Osteoblast (primary cell): ENCODE measurements at regions not wholly inside any gene's neighbourhood (a gene's known extent, or its start where the extent isn't known, plus 50 kb on each side); places are given as distances from the start of the nearest gene placed in this dataset.
"Not testable (repeated sequence)": the region's sequence is repeated elsewhere in the genome, so short reads cannot be mapped to it uniquely, and the experiment has no call there.

ENCODE experiments used
- DNase-seq: peaks from one replicate; pipeline ENCODE4 v3.0.0; 2011; ENCODE audit warnings: low spot score, mixed read lengths; ENCODE audit not compliant: insufficient read length; ENCODE audit errors: missing footprints
- H2AFZ ChIP-seq: 2 replicates; pipeline ENCODE4 v1.6.0; 2011; ENCODE audit warnings: mild to moderate bottlenecking, low read length
- H3K27ac ChIP-seq: 2 replicates; pipeline ENCODE4 v1.5.1; 2011; ENCODE audit warnings: mild to moderate bottlenecking, low read depth, low read length, moderate library complexity
- H3K27me3 ChIP-seq: 2 replicates; pipeline ENCODE4 v1.6.0; 2012; ENCODE audit warnings: mild to moderate bottlenecking, control low read depth, inconsistent platforms, low read length, moderate library complexity; ENCODE audit not compliant: insufficient read depth
- H3K36me3 ChIP-seq: 2 replicates; pipeline ENCODE4 v1.5.1; 2011; ENCODE audit warnings: mild to moderate bottlenecking, low read length, control low read depth, moderate library complexity; ENCODE audit not compliant: insufficient read depth
- H3K4me1 ChIP-seq: 2 replicates; pipeline ENCODE4 v1.5.1; 2011; ENCODE audit warnings: mild to moderate bottlenecking, low read length, control low read depth, moderate library complexity; ENCODE audit not compliant: insufficient read depth
- H3K4me2 ChIP-seq: 2 replicates; pipeline ENCODE4 v1.6.0; 2011; ENCODE audit warnings: mild to moderate bottlenecking, low read length; ENCODE audit not compliant: insufficient read depth
- H3K4me3 ChIP-seq: fragments of 200-600 bp; sonication (generic); 3 replicates; pipeline ENCODE4 v1.5.1; 2012; ENCODE audit warnings: mild to moderate bottlenecking, low read length, inconsistent platforms; ENCODE audit not compliant: insufficient read depth
- H3K79me2 ChIP-seq: 2 replicates; pipeline ENCODE4 v1.6.0; 2012; ENCODE audit warnings: mild to moderate bottlenecking, low read length, control low read depth, inconsistent platforms; ENCODE audit not compliant: insufficient read depth
- H3K9me3 ChIP-seq: 2 replicates; pipeline ENCODE4 v1.5.1; 2011; ENCODE audit warnings: low read depth, low read length, control low read depth
- H4K20me1 ChIP-seq: 2 replicates; pipeline ENCODE4 v1.6.0; 2012; ENCODE audit warnings: mild to moderate bottlenecking, low read length, control low read depth; ENCODE audit not compliant: insufficient read depth
- TF ChIP-seq, protein P1 (sequence below): IDR thresholded peaks from 2 replicates; pipeline ENCODE4 v1.5.1; 2011; ENCODE audit warnings: mild to moderate bottlenecking, low read depth, low read length, moderate library complexity; ENCODE audit errors: extremely low read depth

- TF ChIP-seq, protein P1, sequence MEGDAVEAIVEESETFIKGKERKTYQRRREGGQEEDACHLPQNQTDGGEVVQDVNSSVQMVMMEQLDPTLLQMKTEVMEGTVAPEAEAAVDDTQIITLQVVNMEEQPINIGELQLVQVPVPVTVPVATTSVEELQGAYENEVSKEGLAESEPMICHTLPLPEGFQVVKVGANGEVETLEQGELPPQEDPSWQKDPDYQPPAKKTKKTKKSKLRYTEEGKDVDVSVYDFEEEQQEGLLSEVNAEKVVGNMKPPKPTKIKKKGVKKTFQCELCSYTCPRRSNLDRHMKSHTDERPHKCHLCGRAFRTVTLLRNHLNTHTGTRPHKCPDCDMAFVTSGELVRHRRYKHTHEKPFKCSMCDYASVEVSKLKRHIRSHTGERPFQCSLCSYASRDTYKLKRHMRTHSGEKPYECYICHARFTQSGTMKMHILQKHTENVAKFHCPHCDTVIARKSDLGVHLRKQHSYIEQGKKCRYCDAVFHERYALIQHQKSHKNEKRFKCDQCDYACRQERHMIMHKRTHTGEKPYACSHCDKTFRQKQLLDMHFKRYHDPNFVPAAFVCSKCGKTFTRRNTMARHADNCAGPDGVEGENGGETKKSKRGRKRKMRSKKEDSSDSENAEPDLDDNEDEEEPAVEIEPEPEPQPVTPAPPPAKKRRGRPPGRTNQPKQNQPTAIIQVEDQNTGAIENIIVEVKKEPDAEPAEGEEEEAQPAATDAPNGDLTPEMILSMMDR = no peak
- no peak overlapping the region for H2AFZ ChIP-seq
- no peak overlapping the region for H3K4me2 ChIP-seq
- H3K27ac ChIP-seq = no peak overlapping the region
- H3K36me3 ChIP-seq = no peaks in the 10 kb centered on the region
- no peaks in the 10 kb centered on the region for H4K20me1 ChIP-seq
- no peaks in the 10 kb centered on the region for H3K27me3 ChIP-seq
- no peaks in the 10 kb centered on the region for H3K9me3 ChIP-seq
- H3K79me2 ChIP-seq = no peaks in the 10 kb centered on the region
- H3K4me3 ChIP-seq = no peak overlapping the region
- DNase-seq = no peak
- H3K4me1 ChIP-seq = peaks cover 8% of the 10 kb centered on the region
Observed at GRCh38 chr1:14347186-14347585, 251.3 kb upstream of the KAZN start.

DNA sequence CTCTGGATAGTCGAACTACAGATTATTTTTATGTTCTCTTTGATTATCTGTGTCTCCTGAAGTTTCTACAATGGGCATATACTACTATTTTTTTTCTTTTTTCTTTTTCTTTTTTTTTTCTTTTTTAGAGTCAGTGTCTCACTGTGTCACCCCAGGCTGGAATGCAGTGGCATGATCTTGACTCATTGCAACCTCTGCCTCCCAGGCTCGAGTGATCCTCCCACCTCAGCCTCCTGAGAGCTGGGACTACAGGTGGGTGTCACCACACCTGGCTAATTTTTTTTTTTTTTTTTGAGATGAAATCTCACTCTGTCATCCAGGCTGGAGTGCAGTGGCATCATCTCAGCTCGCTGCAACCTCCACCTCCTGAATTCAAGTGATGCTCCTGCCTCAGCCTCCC, 250.7 kb upstream of the KAZN start:
- H3K27ac ChIP-seq = no peak overlapping the region
- H3K4me1 ChIP-seq = peaks cover 8% of the 10 kb centered on the region
- no peak for DNase-seq
- no peaks in the 10 kb centered on the region for H3K79me2 ChIP-seq
- H3K9me3 ChIP-seq = no peaks in the 10 kb centered on the region
- no peak overlapping the region for H3K4me3 ChIP-seq
- H4K20me1 ChIP-seq = no peaks in the 10 kb centered on the region
- no peaks in the 10 kb centered on the region for H3K27me3 ChIP-seq
- TF ChIP-seq, protein P1 = no peak
- no peak overlapping the region for H3K4me2 ChIP-seq
- no peak overlapping the region for H2AFZ ChIP-seq
- no peaks in the 10 kb centered on the region for H3K36me3 ChIP-seq

DNA sequence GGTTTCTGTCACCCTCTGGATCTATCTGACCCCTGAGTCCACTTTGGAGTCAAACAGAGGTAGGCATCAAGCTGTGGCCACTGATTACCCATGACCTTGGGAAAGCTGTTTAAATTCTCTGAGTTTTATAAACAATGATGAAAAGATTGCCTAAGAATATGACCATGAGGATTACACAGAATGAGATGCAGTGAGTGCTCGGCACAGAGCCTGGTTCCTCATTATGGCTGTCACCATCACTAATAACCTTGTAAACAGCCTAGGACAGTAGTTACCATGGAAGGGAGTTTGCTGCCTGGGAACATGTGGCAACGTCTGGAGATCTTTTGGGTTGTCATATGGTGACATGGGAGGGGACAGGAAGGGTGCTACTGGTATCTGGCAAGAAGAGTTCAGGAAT, 248.3 kb upstream of the KAZN start:
- Histone ChIP-seq H3K4me3 (no peak overlapping the region), H3K9me3 (no peaks in the 10 kb centered on the region), H3K79me2 (no peaks in the 10 kb centered on the region), H3K4me1 (peaks cover 8% of the 10 kb centered on the region), H3K27ac (no peak overlapping the region), H3K4me2 (no peak overlapping the region), H3K27me3 (no peaks in the 10 kb centered on the region), H4K20me1 (no peaks in the 10 kb centered on the region), H3K36me3 (no peaks in the 10 kb centered on the region), H2AFZ (no peak overlapping the region)
- TF ChIP-seq, protein P1 = no peak
- no peak for DNase-seq

GRCh38 chr1:14352897-14353296, 245.6 kb upstream of the KAZN start:
- H2AFZ ChIP-seq = no peak overlapping the region
- DNase-seq = no peak
- H3K79me2 ChIP-seq = no peaks in the 10 kb centered on the region
- H3K4me3 ChIP-seq = no peak overlapping the region
- no peaks in the 10 kb centered on the region for H3K27me3 ChIP-seq
- H3K4me2 ChIP-seq = no peak overlapping the region
- TF ChIP-seq, protein P1 = no peak
- H4K20me1 ChIP-seq = no peaks in the 10 kb centered on the region
- no peaks in the 10 kb centered on the region for H3K4me1 ChIP-seq
- H3K9me3 ChIP-seq = no peaks in the 10 kb centered on the region
- no peak overlapping the region for H3K27ac ChIP-seq
- no peaks in the 10 kb centered on the region for H3K36me3 ChIP-seq

DNA sequence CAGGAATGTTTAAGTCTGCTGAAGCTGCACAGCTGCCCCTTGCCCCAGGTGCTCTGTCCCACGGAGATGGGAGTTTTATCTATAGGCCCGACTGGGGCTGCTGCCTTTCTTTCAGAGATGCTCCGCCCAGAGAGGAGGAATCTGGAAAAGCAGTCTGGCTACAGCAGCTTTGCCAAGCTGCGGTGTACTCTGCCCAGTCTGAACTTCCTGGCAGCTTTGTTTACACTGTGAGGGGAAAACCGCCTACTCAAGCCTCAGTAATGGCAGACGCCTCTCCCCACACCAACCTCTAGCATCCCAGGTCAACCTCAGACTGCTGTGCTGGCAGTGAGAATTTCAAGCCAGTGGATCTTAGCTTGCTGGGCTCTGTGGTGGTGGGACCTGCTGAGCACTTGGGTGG, 237.5 kb upstream of the KAZN start:
- H3K4me3 ChIP-seq, H4K20me1 ChIP-seq, H3K9me3 ChIP-seq, H3K27me3 ChIP-seq, H3K27ac ChIP-seq, H3K4me2 ChIP-seq, DNase-seq, H3K36me3 ChIP-seq, H3K79me2 ChIP-seq: not testable (repeated sequence)
- Histone ChIP-seq H2AFZ (peak overlapping the region; percentile 81), H3K4me1 (peaks cover 12% of the 10 kb centered on the region)
